ENCODE measurements at regions not wholly inside any gene's neighbourhood (a gene's known extent, or its start where the extent isn't known, plus 50 kb on each side); places are given as distances from the start of the nearest gene placed in this dataset.

GRCh38 chr12:77189901-77190416 lies 124.6 kb upstream of the E2F7 start:
- no peak for DNase-seq

- DNase-seq = no peak
Measured at GRCh38 chr12:77189458-77189857, 124.1 kb upstream of the E2F7 start.

- DNase-seq = no peak
Measured at GRCh38 chr12:77179515-77179914, 114.1 kb upstream of the E2F7 start.

GRCh38 chr12:77167801-77168200 lies 102.4 kb upstream of the E2F7 start:
- no peak for DNase-seq

- DNase-seq = no peak
Measured at GRCh38 chr12:77166696-77167095, 101.3 kb upstream of the E2F7 start.

- peak in 1 of 2 experiments; percentile 41 for DNase-seq
Measured at GRCh38 chr12:77163074-77164038, 98.0 kb upstream of the E2F7 start.

- no peak for DNase-seq
Measured at GRCh38 chr12:77161944-77162343, 96.6 kb upstream of the E2F7 start.

GRCh38 chr12:77160931-77161330 lies 95.6 kb upstream of the E2F7 start:
- no peak for DNase-seq

- no peak for DNase-seq
Measured at GRCh38 chr12:77153706-77154105, 88.3 kb upstream of the E2F7 start.

GRCh38 chr12:77152623-77153193 lies 87.3 kb upstream of the E2F7 start:
- peak in 1 of 2 experiments; percentile 50 for DNase-seq

- DNase-seq = no peak
Measured at GRCh38 chr12:77151030-77151429, 85.7 kb upstream of the E2F7 start.

GRCh38 chr12:77133566-77133965 lies 68.2 kb upstream of the E2F7 start:
- no peak for DNase-seq

GRCh38 chr12:77131977-77132490 lies 66.7 kb upstream of the E2F7 start:
- DNase-seq = peak in 1 of 2 experiments; percentile 8

- DNase-seq = no peak
Measured at GRCh38 chr12:77130193-77130592, 64.8 kb upstream of the E2F7 start.

GRCh38 chr12:77124767-77125166 lies 59.4 kb upstream of the E2F7 start:
- DNase-seq = no peak

- DNase-seq = no peak
Measured at GRCh38 chr12:77122661-77123060, 57.3 kb upstream of the E2F7 start.

- DNase-seq = no peak
Measured at GRCh38 chr12:77122236-77122635, 56.9 kb upstream of the E2F7 start.

- DNase-seq = no peak
Measured at GRCh38 chr12:77120156-77121085, 55.1 kb upstream of the E2F7 start.

- DNase-seq = no peak
Measured at GRCh38 chr12:77118696-77119095, 53.3 kb upstream of the E2F7 start.

GRCh38 chr12:77116277-77116676 lies 50.9 kb upstream of the E2F7 start:
- no peak for DNase-seq

GRCh38 chr12:77115471-77115870 lies 50.1 kb upstream of the E2F7 start:
- no peak for DNase-seq

Data from NCI-H2081 (cell line).